ENCODE measurements at regions not wholly inside any gene's neighbourhood (a gene's known extent, or its start where the extent isn't known, plus 50 kb on each side); places are given as distances from the start of the nearest gene placed in this dataset.

DNA sequence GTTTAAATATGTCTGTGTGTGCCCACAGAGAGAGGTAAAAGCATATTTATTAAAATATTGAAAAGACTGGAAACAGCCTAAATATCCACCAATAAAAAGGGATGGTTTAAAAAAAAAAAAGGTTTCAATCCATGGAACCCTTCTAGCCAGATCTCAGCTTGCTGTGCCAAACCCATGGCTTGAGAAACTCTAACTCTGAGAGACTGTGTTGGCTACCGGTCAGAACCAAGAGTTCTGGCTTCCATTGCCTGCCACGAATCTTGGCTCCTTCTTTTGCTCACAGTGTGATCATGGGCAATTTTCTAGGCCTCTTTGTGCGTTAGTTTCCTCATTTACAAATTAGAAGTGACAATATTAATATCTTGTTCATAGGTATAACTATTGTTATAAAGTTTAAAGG is 201.3 kb upstream of the IRX3 start:
- H3K27ac Mint-ChIP-seq = no peak overlapping the region
- ChIA-PET CTCF (no interaction called here), POLR2A (no interaction called here)

DNA sequence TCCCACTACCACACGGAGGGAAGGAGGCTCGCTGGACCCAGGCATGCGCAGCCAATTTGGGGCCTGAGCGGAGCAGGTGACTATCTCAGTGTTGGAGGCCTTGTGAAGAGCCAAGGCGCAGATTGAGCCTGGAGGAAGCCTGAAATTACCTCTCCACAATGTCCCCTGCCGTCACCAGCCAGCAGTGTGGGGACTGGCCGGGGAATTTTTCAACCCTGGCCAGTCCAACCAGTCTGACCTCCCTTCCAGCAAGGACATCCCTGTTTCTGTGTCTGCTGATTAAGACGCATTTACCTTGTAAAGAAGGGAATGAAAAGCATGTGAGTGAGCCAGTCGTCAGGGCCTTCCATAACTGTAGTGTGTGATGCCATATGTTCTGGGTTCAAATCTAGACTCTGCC is 198.1 kb upstream of the IRX3 start:
- H3K27me3 Mint-ChIP-seq = no peaks in the 10 kb centered on the region
- no peaks in the 10 kb centered on the region for H3K36me3 Mint-ChIP-seq (ENCODE audit: low read depth)
- CTCF ChIA-PET = no interaction called here
- ATAC-seq (no peak), DNase-seq (no peak)
- intact Hi-C loops (cut with micrococcal nuclease) = no loop called here
- TF ChIP-seq CTCF (IDR thresholded peaks at IDR 0.05) = no peak
- H3K4me1 Mint-ChIP-seq (ENCODE audit: low read depth) = no peaks in the 10 kb centered on the region
- POLR2A ChIA-PET = no interaction called here
- H3K27ac Mint-ChIP-seq = no peak overlapping the region
- no peaks in the 10 kb centered on the region for H3K9me3 Mint-ChIP-seq
- H3K4me3 Mint-ChIP-seq = no peak overlapping the region

More for the DNA sequence above, 201.3 kb upstream of the IRX3 start:
- Mint-ChIP-seq H3K36me3 (ENCODE audit: low read depth) (no peaks in the 10 kb centered on the region), H3K4me1 (ENCODE audit: low read depth) (no peaks in the 10 kb centered on the region), H3K9me3 (no peaks in the 10 kb centered on the region), H3K4me3 (no peak overlapping the region), H3K27me3 (no peaks in the 10 kb centered on the region)
- ATAC-seq = no peak
- TF ChIP-seq CTCF (IDR thresholded peaks at IDR 0.05) = no peak
- intact Hi-C loops (cut with micrococcal nuclease) = no loop called here
- no peak for DNase-seq

- peaks cover 3% of the 10 kb centered on the region for H3K9me3 Mint-ChIP-seq
- no peaks in the 10 kb centered on the region for H3K4me1 Mint-ChIP-seq (ENCODE audit: low read depth)
- no peaks in the 10 kb centered on the region for H3K27me3 Mint-ChIP-seq
- H3K27ac Mint-ChIP-seq = no peak overlapping the region
- intact Hi-C loops (cut with micrococcal nuclease) = no loop called here
- no peak overlapping the region for H3K4me3 Mint-ChIP-seq
- ATAC-seq (no peak), DNase-seq (no peak)
- ChIA-PET POLR2A (no interaction called here), CTCF (no interaction called here)
- H3K36me3 Mint-ChIP-seq (ENCODE audit: low read depth) = no peaks in the 10 kb centered on the region
- TF ChIP-seq CTCF (IDR thresholded peaks at IDR 0.05) = no peak
Observed at GRCh38 chr16:54482892-54483574, 196.4 kb upstream of the IRX3 start.

DNA sequence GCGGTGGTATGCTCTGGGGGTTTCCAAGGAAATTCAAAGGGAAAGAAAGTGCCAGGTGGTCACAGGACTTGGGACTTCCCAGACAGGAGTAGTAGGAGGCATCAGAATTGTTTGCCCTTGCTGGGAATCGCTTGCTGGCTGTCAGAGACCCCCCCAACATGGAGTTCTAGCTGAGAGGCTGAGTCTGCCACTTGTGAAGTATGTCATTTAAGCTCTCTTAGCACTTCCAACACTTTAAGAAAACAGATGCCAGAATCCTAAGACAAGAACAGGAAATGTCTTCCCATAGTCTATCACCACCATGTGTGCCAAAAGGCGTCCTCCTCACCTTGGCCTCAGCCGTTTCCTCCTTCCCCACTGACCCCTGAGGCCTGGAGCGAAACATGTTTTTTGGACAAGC is 193.8 kb upstream of the IRX3 start:
- ChIA-PET CTCF (no interaction called here), POLR2A (no interaction called here)
- no peaks in the 10 kb centered on the region for H3K36me3 Mint-ChIP-seq (ENCODE audit: low read depth)
- ATAC-seq (no peak), DNase-seq (no peak)
- TF ChIP-seq CTCF (IDR thresholded peaks at IDR 0.05) = no peak
- intact Hi-C loops (cut with micrococcal nuclease) = no loop called here
- H3K27ac Mint-ChIP-seq = no peak overlapping the region
- no peaks in the 10 kb centered on the region for H3K27me3 Mint-ChIP-seq
- no peak overlapping the region for H3K4me3 Mint-ChIP-seq
- H3K4me1 Mint-ChIP-seq (ENCODE audit: low read depth) = no peaks in the 10 kb centered on the region
- H3K9me3 Mint-ChIP-seq = peaks cover 7% of the 10 kb centered on the region

GRCh38 chr16:54479546-54479945 is 193.0 kb upstream of the IRX3 start:
- POLR2A ChIA-PET = no interaction called here
- H3K27ac Mint-ChIP-seq = no peak overlapping the region
- no peaks in the 10 kb centered on the region for H3K36me3 Mint-ChIP-seq (ENCODE audit: low read depth)
- CTCF ChIA-PET = no interaction called here
- peaks cover 7% of the 10 kb centered on the region for H3K9me3 Mint-ChIP-seq
- intact Hi-C loops (cut with micrococcal nuclease) = no loop called here
- no peaks in the 10 kb centered on the region for H3K27me3 Mint-ChIP-seq
- no peaks in the 10 kb centered on the region for H3K4me1 Mint-ChIP-seq (ENCODE audit: low read depth)
- ATAC-seq (no peak), DNase-seq (no peak)
- no peak for TF ChIP-seq CTCF (IDR thresholded peaks at IDR 0.05)
- no peak overlapping the region for H3K4me3 Mint-ChIP-seq
